Glutamatergic neuron (in vitro differentiated cells): ENCODE measurements at regions not wholly inside any gene's neighbourhood (a gene's known extent, or its start where the extent isn't known, plus 50 kb on each side); places are given as distances from the start of the nearest gene placed in this dataset.
A peak's percentile ranks its signal among the peaks of the same experiment; 100 is the strongest.

Source experiments
- DNase-seq: peaks from one replicate; pipeline ENCODE4 v3.0.0; 2022
- H3K27ac Mint-ChIP-seq: one replicate; pipeline ENCODE4 v1.8.0; 2020; ENCODE audit warnings: mild to moderate bottlenecking, mixed read lengths, inconsistent platforms; ENCODE audit not compliant: unreplicated experiment
- H3K27me3 Mint-ChIP-seq: one replicate; pipeline ENCODE4 v1.8.0; 2020; ENCODE audit warnings: mild to moderate bottlenecking, moderate library complexity, mixed read lengths, inconsistent platforms; ENCODE audit not compliant: unreplicated experiment
- H3K36me3 Mint-ChIP-seq: one replicate; pipeline ENCODE4 v1.8.0; 2020; ENCODE audit warnings: mild to moderate bottlenecking, mixed read lengths, inconsistent platforms; ENCODE audit not compliant: unreplicated experiment
- H3K4me1 Mint-ChIP-seq: one replicate; pipeline ENCODE4 v1.8.0; 2020; ENCODE audit warnings: mild to moderate bottlenecking, low read depth, mixed read lengths, inconsistent platforms; ENCODE audit not compliant: unreplicated experiment
- H3K4me3 Mint-ChIP-seq: one replicate; pipeline ENCODE4 v1.8.0; 2020; ENCODE audit warnings: mild to moderate bottlenecking, mixed read lengths, inconsistent platforms; ENCODE audit not compliant: unreplicated experiment
- H3K9me3 Mint-ChIP-seq: one replicate; pipeline ENCODE4 v1.8.0; 2020; ENCODE audit warnings: mild to moderate bottlenecking, moderate library complexity, mixed read lengths, inconsistent platforms; ENCODE audit not compliant: unreplicated experiment
- CTCF ChIP-seq: fragments of 200-600 bp; sonication (generic); IDR thresholded peaks from one replicate; pipeline ENCODE4 v1.5.0; 2021; ENCODE audit not compliant: partially characterized antibody, unreplicated experiment

- Mint-ChIP-seq H3K27ac (no peak overlapping the region), H3K9me3 (peaks cover 1% of the 10 kb centered on the region), H3K4me1 (peaks cover 4% of the 10 kb centered on the region), H3K4me3 (no peak overlapping the region), H3K27me3 (no peaks in the 10 kb centered on the region), H3K36me3 (no peaks in the 10 kb centered on the region)
- DNase-seq: no peak
- no peak for TF ChIP-seq CTCF
Observed at GRCh38 chr4:159410076-159410777, 307.3 kb downstream of the RAPGEF2 start.

- DNase-seq: no peak
- Mint-ChIP-seq H3K9me3 (peaks cover 1% of the 10 kb centered on the region), H3K4me1 (peaks cover 4% of the 10 kb centered on the region), H3K4me3 (no peak overlapping the region), H3K27ac (no peak overlapping the region), H3K36me3 (no peaks in the 10 kb centered on the region), H3K27me3 (no peaks in the 10 kb centered on the region)
- no peak for TF ChIP-seq CTCF
Observed at GRCh38 chr4:159410891-159411290, 308.0 kb downstream of the RAPGEF2 start.

- no peaks in the 10 kb centered on the region for H3K36me3 Mint-ChIP-seq
- no peak for TF ChIP-seq CTCF
- peaks cover 1% of the 10 kb centered on the region for H3K27me3 Mint-ChIP-seq
- no peak overlapping the region for H3K27ac Mint-ChIP-seq
- no peak overlapping the region for H3K4me3 Mint-ChIP-seq
- peaks cover 1% of the 10 kb centered on the region for H3K9me3 Mint-ChIP-seq
- H3K4me1 Mint-ChIP-seq: peaks cover 4% of the 10 kb centered on the region
- DNase-seq: peak; percentile 25
Observed at GRCh38 chr4:159413306-159413943, 310.5 kb downstream of the RAPGEF2 start.

- Mint-ChIP-seq H3K9me3 (peaks cover 1% of the 10 kb centered on the region), H3K36me3 (no peaks in the 10 kb centered on the region), H3K27me3 (peaks cover 1% of the 10 kb centered on the region), H3K4me1 (peaks cover 4% of the 10 kb centered on the region), H3K4me3 (no peak overlapping the region), H3K27ac (no peak overlapping the region)
- no peak for TF ChIP-seq CTCF
- no peak for DNase-seq
Observed at GRCh38 chr4:159414305-159414704, 311.4 kb downstream of the RAPGEF2 start.

GRCh38 chr4:159416073-159416472 lies 313.2 kb downstream of the RAPGEF2 start:
- peaks cover 5% of the 10 kb centered on the region for H3K36me3 Mint-ChIP-seq
- peaks cover 1% of the 10 kb centered on the region for H3K27me3 Mint-ChIP-seq
- H3K27ac Mint-ChIP-seq: no peak overlapping the region
- no peaks in the 10 kb centered on the region for H3K9me3 Mint-ChIP-seq
- H3K4me1 Mint-ChIP-seq: peaks cover 4% of the 10 kb centered on the region
- DNase-seq: no peak
- TF ChIP-seq CTCF: no peak
- H3K4me3 Mint-ChIP-seq: no peak overlapping the region
